Adrenal gland (tissue), 5 donors: ENCODE measurements at regions not wholly inside any gene's neighbourhood (a gene's known extent, or its start where the extent isn't known, plus 50 kb on each side); places are given as distances from the start of the nearest gene placed in this dataset.

Experiments used
- POLR2A ChIP-seq, 2 donors: fragments of 450-650 bp; IDR thresholded peaks; one replicate each; pipeline ENCODE4 v1.6.1; 2017; ENCODE audit warnings: antibody characterized with exemption in 2 of 2, mild to moderate bottlenecking in 2 of 2, moderate library complexity in 1 of 2
- TF ChIP-seq, protein P1 (sequence below), 6 experiments: fragments of 450-650 bp in 4 of 6; fragments of 200-600 bp in 2 of 6; sonication (generic) in 1 of 6; IDR thresholded peaks; 1 replicate in 5 of 6; 2 replicates in 1 of 6; pipeline versions ENCODE4 v1.5.1 to v1.8.0; 2016 to 2021; ENCODE audit warnings: antibody characterized with exemption in 6 of 6, mild to moderate bottlenecking in 2 of 6, moderate library complexity in 1 of 6
- donor health status: DM: no; HTN: no; CAD: no.

DNA sequence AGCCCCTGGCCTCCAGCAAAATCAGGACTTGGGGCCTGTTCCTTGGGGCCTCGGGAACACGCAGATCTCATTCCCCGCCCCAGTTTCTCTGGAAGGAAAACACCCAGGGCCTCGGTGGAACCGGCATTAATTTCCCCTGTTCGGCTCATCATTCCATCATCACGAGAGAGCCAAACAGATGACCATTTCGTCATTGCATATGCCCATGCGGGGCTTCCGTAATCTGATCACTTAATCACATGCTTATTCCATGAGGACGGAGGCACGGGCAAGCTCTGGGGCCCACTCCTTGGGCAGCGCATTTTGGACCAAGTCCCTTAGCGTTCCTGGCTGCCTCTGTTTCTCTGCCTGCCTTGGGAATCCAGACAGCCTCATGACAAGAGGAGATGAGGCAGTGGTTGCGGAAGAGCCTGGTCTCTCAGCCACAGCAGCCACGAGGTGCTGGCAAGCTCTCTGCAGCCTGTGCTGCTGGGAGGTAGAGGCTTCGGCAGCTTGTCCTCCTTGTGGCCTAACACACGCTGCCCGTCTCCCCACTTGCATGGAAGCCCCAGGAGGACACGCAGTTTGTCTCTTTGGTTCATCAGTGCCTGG, 65.0 kb upstream of the IER5L start:
- TF ChIP-seq POLR2A (IDR thresholded peaks at IDR 0.05) = no peak
- TF ChIP-seq, protein P1, sequence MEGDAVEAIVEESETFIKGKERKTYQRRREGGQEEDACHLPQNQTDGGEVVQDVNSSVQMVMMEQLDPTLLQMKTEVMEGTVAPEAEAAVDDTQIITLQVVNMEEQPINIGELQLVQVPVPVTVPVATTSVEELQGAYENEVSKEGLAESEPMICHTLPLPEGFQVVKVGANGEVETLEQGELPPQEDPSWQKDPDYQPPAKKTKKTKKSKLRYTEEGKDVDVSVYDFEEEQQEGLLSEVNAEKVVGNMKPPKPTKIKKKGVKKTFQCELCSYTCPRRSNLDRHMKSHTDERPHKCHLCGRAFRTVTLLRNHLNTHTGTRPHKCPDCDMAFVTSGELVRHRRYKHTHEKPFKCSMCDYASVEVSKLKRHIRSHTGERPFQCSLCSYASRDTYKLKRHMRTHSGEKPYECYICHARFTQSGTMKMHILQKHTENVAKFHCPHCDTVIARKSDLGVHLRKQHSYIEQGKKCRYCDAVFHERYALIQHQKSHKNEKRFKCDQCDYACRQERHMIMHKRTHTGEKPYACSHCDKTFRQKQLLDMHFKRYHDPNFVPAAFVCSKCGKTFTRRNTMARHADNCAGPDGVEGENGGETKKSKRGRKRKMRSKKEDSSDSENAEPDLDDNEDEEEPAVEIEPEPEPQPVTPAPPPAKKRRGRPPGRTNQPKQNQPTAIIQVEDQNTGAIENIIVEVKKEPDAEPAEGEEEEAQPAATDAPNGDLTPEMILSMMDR (IDR thresholded peaks at IDR 0.05) = no peak
